ENCODE measurements at regions not wholly inside any gene's neighbourhood (a gene's known extent, or its start where the extent isn't known, plus 50 kb on each side); places are given as distances from the start of the nearest gene placed in this dataset.

GRCh38 chr2:185471441-185471840 lies 267.2 kb upstream of the FSIP2 start:
- no peak for TF ChIP-seq CTCF (IDR thresholded peaks at IDR 0.05; ENCODE audit: poor library complexity)
- no peak for TF ChIP-seq EZH2phosphoT487 (IDR thresholded peaks at IDR 0.05; ENCODE audit: low read depth, severe bottlenecking, unreplicated experiment)
- TF ChIP-seq EZH2 (IDR thresholded peaks at IDR 0.05; ENCODE audit: borderline replicate concordance): no peak

Measured in hepatocyte (in vitro differentiated cells).